HCT116 (cell line): ENCODE measurements at regions not wholly inside any gene's neighbourhood (a gene's known extent, or its start where the extent isn't known, plus 50 kb on each side); places are given as distances from the start of the nearest gene placed in this dataset.

ENCODE experiments used
- CTCF ChIP-seq, 3 experiments: fragments of 200-600 bp in 1 of 3; sonication (generic) in 1 of 3; IDR thresholded peaks in 2 of 3; conservative IDR thresholded peaks in 1 of 3; 2 replicates each; pipeline ENCODE4 v1.5.1; 2012 to 2017; ENCODE audit warnings: low read depth in 2 of 3, low read length in 2 of 3, antibody characterized with exemption in 1 of 3, borderline replicate concordance in 1 of 3, control low read depth in 1 of 3, mild to moderate bottlenecking in 1 of 3, mixed read lengths in 1 of 3, mixed run types in 1 of 3, moderate library complexity in 1 of 3; ENCODE audit not compliant: insufficient read depth in 1 of 3
- EGR1 ChIP-seq: IDR thresholded peaks from 2 replicates; pipeline ENCODE4 v1.6.1; 2012; ENCODE audit warnings: low read depth
- ELF1 ChIP-seq: IDR thresholded peaks from 2 replicates; pipeline ENCODE4 v1.6.1; 2012; ENCODE audit warnings: low read depth, borderline replicate concordance
- POLR2A ChIP-seq: IDR thresholded peaks from 2 replicates; pipeline ENCODE4 v1.7.0; 2011; ENCODE audit warnings: borderline replicate concordance; ENCODE audit not compliant: insufficient read depth, insufficient read length; ENCODE audit errors: extremely low read depth
- RAD21 ChIP-seq: IDR thresholded peaks from 2 replicates; pipeline ENCODE4 v1.6.1; 2012; ENCODE audit warnings: low read depth, mild to moderate bottlenecking
- REST ChIP-seq: IDR thresholded peaks from 2 replicates; pipeline ENCODE4 v1.6.1; 2012; ENCODE audit warnings: low read depth
- SIN3A ChIP-seq: IDR thresholded peaks from 2 replicates; pipeline ENCODE4 v1.6.1; 2012; ENCODE audit warnings: low read depth
- YY1 ChIP-seq: IDR thresholded peaks from 2 replicates; pipeline ENCODE4 v1.6.1; 2011; ENCODE audit warnings: low read length, low read depth, moderate library complexity, mild to moderate bottlenecking; ENCODE audit not compliant: insufficient replicate concordance; ENCODE audit errors: extremely low read depth
- TF ChIP-seq, protein P1 (sequence below): IDR thresholded peaks from 2 replicates; pipeline ENCODE4 v1.6.1; 2012
- TF ChIP-seq, protein P2 (sequence below): IDR thresholded peaks from 2 replicates; pipeline ENCODE4 v1.6.1; 2011; ENCODE audit warnings: mild to moderate bottlenecking, low read length, moderate library complexity; ENCODE audit not compliant: insufficient replicate concordance; ENCODE audit errors: extremely low read depth

- TF ChIP-seq, protein P1, sequence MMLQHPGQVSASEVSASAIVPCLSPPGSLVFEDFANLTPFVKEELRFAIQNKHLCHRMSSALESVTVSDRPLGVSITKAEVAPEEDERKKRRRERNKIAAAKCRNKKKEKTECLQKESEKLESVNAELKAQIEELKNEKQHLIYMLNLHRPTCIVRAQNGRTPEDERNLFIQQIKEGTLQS: no peak
- no peak for TF ChIP-seq CTCF (IDR thresholded peaks at IDR 0.05 in 2 of 3, conservative IDR thresholded peaks at IDR 0.05 in 1 of 3; ENCODE audit: borderline replicate concordance in 1 of 3, insufficient read depth in 1 of 3, low read depth in 2 of 3, low read length in 2 of 3)
- TF ChIP-seq, protein P2, sequence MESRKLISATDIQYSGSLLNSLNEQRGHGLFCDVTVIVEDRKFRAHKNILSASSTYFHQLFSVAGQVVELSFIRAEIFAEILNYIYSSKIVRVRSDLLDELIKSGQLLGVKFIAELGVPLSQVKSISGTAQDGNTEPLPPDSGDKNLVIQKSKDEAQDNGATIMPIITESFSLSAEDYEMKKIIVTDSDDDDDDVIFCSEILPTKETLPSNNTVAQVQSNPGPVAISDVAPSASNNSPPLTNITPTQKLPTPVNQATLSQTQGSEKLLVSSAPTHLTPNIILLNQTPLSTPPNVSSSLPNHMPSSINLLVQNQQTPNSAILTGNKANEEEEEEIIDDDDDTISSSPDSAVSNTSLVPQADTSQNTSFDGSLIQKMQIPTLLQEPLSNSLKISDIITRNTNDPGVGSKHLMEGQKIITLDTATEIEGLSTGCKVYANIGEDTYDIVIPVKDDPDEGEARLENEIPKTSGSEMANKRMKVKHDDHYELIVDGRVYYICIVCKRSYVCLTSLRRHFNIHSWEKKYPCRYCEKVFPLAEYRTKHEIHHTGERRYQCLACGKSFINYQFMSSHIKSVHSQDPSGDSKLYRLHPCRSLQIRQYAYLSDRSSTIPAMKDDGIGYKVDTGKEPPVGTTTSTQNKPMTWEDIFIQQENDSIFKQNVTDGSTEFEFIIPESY: no peak
- no peak for TF ChIP-seq RAD21
- TF ChIP-seq YY1: no peak
- TF ChIP-seq SIN3A: no peak
- TF ChIP-seq POLR2A: no peak
- TF ChIP-seq ELF1: no peak
- TF ChIP-seq EGR1: no peak
- TF ChIP-seq REST: no peak
Measured at GRCh38 chr2:9135822-9136558, 70.6 kb upstream of the ASAP2 start.
